Sigmoid colon (tissue), 6 donors: ENCODE measurements at regions not wholly inside any gene's neighbourhood (a gene's known extent, or its start where the extent isn't known, plus 50 kb on each side); places are given as distances from the start of the nearest gene placed in this dataset.
A peak's percentile ranks its signal among the peaks of the same experiment; 100 is the strongest.

Experiments used
- DNase-seq: peaks from one replicate; pipeline ENCODE4 v3.0.0-alpha.2; 2019
- H3K27ac ChIP-seq, 4 donors: fragments of 200-600 bp; sonication (generic); one replicate each; pipeline ENCODE4 v1.5.1; 2016 to 2019; ENCODE audit warnings: mild to moderate bottlenecking in 1 of 4
- H3K27me3 ChIP-seq, 3 donors: fragments of 200-600 bp; sonication (generic); one replicate each; pipeline ENCODE4 v1.5.1; 2019; ENCODE audit warnings: mild to moderate bottlenecking in 1 of 3
- H3K36me3 ChIP-seq, 4 donors: fragments of 200-600 bp; sonication (generic); one replicate each; pipeline ENCODE4 v1.5.1; 2016 to 2019
- H3K4me1 ChIP-seq, 4 donors: fragments of 200-600 bp; sonication (generic); one replicate each; pipeline ENCODE4 v1.5.1; 2017 to 2019
- H3K4me3 ChIP-seq, 4 donors: fragments of 200-600 bp; sonication (generic); one replicate each; pipeline ENCODE4 v1.5.1; 2017 to 2019; ENCODE audit warnings: mild to moderate bottlenecking in 2 of 4, moderate library complexity in 1 of 4
- H3K9me3 ChIP-seq, 4 donors: fragments of 200-600 bp in 3 of 4; sonication (generic) in 3 of 4; one replicate each; pipeline versions ENCODE4 v1.5.1 to v1.6.1; 2013 to 2019
- CTCF ChIP-seq, 4 experiments: fragments of 450-650 bp in 3 of 4; fragments of 200-600 bp in 1 of 4; IDR thresholded peaks; one replicate each; pipeline ENCODE4 v1.5.1; 2016 to 2019; ENCODE audit warnings: antibody characterized with exemption in 4 of 4, mild to moderate bottlenecking in 3 of 4, moderate library complexity in 2 of 4
- EP300 ChIP-seq, 4 donors: sonication (generic); formaldehyde crosslinking; IDR thresholded peaks; one replicate each; pipeline ENCODE4 v1.6.1; 2017; ENCODE audit warnings: antibody characterized with exemption in 4 of 4
- POLR2A ChIP-seq, 2 donors: fragments of 450-650 bp; IDR thresholded peaks; one replicate each; pipeline ENCODE4 v1.6.1; 2016; ENCODE audit warnings: antibody characterized with exemption in 2 of 2, mild to moderate bottlenecking in 2 of 2, moderate library complexity in 2 of 2
- POLR2AphosphoS5 ChIP-seq, 4 donors: sonication (generic); formaldehyde crosslinking; IDR thresholded peaks; one replicate each; pipeline ENCODE4 v1.6.1; 2017; ENCODE audit warnings: antibody characterized with exemption in 4 of 4
- WGBS, 2 donors: extraction: QIAGEN DNeasy Blood & Tissue Kit; methylation state at CpG; one replicate each; pipeline ENCODE4 v1.1.7; 2013; 5-methylcytosine and 5-hydroxymethylcytosine counted together
- intact Hi-C: fragments of 100-400 bp; cut with DNase I; formaldehyde crosslinking; loops from one replicate; pipeline ENCODE4 v1.15.1; 2023
- donor health status: healthy with polysubstance abuse.
- donor health status: healthy.

GRCh38 chr3:130266817-130267216 lies 78.7 kb upstream of the COL6A5 start:
- Histone ChIP-seq H3K36me3 (no peaks in the 10 kb centered on the region), H3K4me1 (no peaks in the 10 kb centered on the region), H3K9me3 (no peaks in the 10 kb centered on the region), H3K27me3 (no peaks in the 10 kb centered on the region), H3K27ac (no peak overlapping the region), H3K4me3 (no peak overlapping the region)
- intact Hi-C loops: no loop called here
- DNase-seq: no peak
- no peak for TF ChIP-seq POLR2A (IDR thresholded peaks at IDR 0.05)
- no peak for TF ChIP-seq CTCF (IDR thresholded peaks at IDR 0.05)
- no peak for TF ChIP-seq EP300 (IDR thresholded peaks at IDR 0.05)
- TF ChIP-seq POLR2AphosphoS5 (IDR thresholded peaks at IDR 0.05): no peak

DNA sequence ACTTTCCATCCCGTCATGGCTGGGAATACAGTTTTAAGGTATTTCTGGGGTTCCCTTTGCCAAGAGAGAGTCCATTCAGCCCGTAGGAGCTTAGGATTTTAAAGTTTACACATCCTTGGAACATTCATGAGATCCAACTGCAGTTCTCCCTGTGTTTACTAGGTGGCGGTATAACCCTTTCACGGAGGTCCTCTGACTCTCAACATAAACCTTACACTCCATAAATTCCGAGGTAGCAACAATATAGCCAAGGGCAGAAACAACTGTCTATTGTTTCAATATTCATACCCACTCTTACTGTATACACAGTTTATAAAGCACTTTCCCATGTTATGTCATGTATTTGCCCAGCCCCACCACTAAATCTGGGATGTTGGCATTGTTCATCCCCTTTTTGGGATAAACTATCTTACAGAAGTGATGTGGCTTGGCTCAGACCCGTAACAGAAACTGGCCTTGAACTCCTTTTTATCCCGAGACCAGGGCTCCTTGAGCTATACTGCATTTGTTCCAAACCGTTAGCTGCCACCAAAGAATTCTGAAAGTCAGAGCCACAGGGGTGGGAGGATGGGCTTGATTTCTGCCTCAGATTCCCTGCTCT lies 69.2 kb upstream of the COL6A5 start:
- no peaks in the 10 kb centered on the region for H3K36me3 ChIP-seq
- WGBS, 2 donors: 7 to 15% methylated on average over 8 of the region's 8 CpGs
- no peaks in the 10 kb centered on the region for H3K9me3 ChIP-seq
- TF ChIP-seq POLR2A (IDR thresholded peaks at IDR 0.05) (no peak), CTCF (IDR thresholded peaks at IDR 0.05) (peak in 3 of 4 experiments; percentile 47 to 61 (median 49))
- H3K27me3 ChIP-seq: no peaks in the 10 kb centered on the region
- no peak for DNase-seq
- intact Hi-C loops: no loop called here
- H3K4me1 ChIP-seq: no peaks in the 10 kb centered on the region
- H3K27ac ChIP-seq: no peak overlapping the region
- H3K4me3 ChIP-seq: no peak overlapping the region

- no peak overlapping the region for H3K27ac ChIP-seq
- DNase-seq: no peak
- H3K36me3 ChIP-seq: no peaks in the 10 kb centered on the region
- no peaks in the 10 kb centered on the region for H3K27me3 ChIP-seq
- 93 to 98% methylated on average over 1 of the region's 1 CpG for WGBS, 2 donors
- intact Hi-C loops: no loop called here
- no peaks in the 10 kb centered on the region for H3K9me3 ChIP-seq
- H3K4me1 ChIP-seq: no peaks in the 10 kb centered on the region
- no peak for TF ChIP-seq CTCF (IDR thresholded peaks at IDR 0.05)
- no peak for TF ChIP-seq POLR2A (IDR thresholded peaks at IDR 0.05)
- no peak for TF ChIP-seq EP300 (IDR thresholded peaks at IDR 0.05)
- TF ChIP-seq POLR2AphosphoS5 (IDR thresholded peaks at IDR 0.05): no peak
- no peak overlapping the region for H3K4me3 ChIP-seq
Observed at GRCh38 chr3:130288670-130289069, 56.8 kb upstream of the COL6A5 start.

GRCh38 chr3:130291148-130291547 lies 54.3 kb upstream of the COL6A5 start:
- no peaks in the 10 kb centered on the region for H3K9me3 ChIP-seq
- no peaks in the 10 kb centered on the region for H3K4me1 ChIP-seq
- WGBS, 2 donors: 53 to 83% methylated on average over 2 of the region's 2 CpGs
- no peak overlapping the region for H3K4me3 ChIP-seq
- no peak overlapping the region for H3K27ac ChIP-seq
- no peaks in the 10 kb centered on the region for H3K27me3 ChIP-seq
- no peaks in the 10 kb centered on the region for H3K36me3 ChIP-seq
- intact Hi-C loops: no loop called here
- DNase-seq: no peak
- TF ChIP-seq CTCF (IDR thresholded peaks at IDR 0.05) (no peak), POLR2A (IDR thresholded peaks at IDR 0.05) (no peak), EP300 (IDR thresholded peaks at IDR 0.05) (no peak), POLR2AphosphoS5 (IDR thresholded peaks at IDR 0.05) (no peak)

DNA sequence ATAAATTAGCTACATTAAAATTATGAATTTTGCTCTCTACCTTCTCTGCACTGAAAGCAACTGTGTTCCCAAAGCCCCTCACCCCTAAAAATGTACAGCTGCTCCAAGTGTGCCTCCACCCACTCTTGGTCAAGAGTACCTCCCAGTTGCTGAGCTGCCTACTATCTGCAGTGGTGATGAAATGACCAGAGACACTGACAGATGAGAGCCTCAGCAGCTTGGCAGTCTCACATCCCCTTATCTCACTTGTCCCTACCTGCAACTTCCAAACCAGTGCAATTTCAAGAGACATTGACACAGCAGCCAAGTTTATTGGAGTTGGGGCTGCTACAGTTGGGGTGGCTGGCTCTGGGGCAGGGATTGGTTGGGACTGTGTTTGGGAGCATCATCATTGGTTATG lies 52.2 kb upstream of the COL6A5 start:
- H3K27ac ChIP-seq: no peak overlapping the region
- no peak for DNase-seq

More for the DNA sequence above, 52.2 kb upstream of the COL6A5 start:
- Histone ChIP-seq H3K4me1 (no peaks in the 10 kb centered on the region), H3K27me3 (no peaks in the 10 kb centered on the region), H3K4me3 (no peak overlapping the region), H3K9me3 (no peaks in the 10 kb centered on the region), H3K36me3 (no peaks in the 10 kb centered on the region)
- TF ChIP-seq POLR2A (IDR thresholded peaks at IDR 0.05) (no peak), EP300 (IDR thresholded peaks at IDR 0.05) (no peak), CTCF (IDR thresholded peaks at IDR 0.05) (no peak)
- intact Hi-C loops: no loop called here
